ENCODE measurements at regions not wholly inside any gene's neighbourhood (a gene's known extent, or its start where the extent isn't known, plus 50 kb on each side); places are given as distances from the start of the nearest gene placed in this dataset.

DNA sequence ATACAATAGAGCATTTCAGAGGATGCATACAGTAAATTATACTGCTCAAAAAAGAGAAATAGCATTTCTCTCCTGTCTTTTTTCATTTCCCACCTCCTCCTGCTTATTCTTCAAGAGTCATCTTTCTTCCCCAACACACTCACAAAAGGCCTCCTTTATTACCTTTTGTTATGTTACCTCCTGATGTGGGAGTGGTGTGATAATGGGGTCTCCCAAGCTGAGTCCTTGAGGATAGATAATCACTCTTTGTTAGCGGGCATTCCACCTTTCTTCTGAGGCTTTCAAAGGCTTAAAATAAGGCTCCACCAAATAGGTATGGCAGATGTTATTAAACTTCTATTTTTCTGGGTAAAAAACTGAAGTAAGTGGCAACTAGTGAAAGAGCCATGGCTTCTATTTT is 159.8 kb downstream of the CPEB2 start:
- no peak for DNase-seq
- H3K36me3 Mint-ChIP-seq (ENCODE audit: unreplicated experiment) = no peaks in the 10 kb centered on the region
- TF ChIP-seq, protein P1, sequence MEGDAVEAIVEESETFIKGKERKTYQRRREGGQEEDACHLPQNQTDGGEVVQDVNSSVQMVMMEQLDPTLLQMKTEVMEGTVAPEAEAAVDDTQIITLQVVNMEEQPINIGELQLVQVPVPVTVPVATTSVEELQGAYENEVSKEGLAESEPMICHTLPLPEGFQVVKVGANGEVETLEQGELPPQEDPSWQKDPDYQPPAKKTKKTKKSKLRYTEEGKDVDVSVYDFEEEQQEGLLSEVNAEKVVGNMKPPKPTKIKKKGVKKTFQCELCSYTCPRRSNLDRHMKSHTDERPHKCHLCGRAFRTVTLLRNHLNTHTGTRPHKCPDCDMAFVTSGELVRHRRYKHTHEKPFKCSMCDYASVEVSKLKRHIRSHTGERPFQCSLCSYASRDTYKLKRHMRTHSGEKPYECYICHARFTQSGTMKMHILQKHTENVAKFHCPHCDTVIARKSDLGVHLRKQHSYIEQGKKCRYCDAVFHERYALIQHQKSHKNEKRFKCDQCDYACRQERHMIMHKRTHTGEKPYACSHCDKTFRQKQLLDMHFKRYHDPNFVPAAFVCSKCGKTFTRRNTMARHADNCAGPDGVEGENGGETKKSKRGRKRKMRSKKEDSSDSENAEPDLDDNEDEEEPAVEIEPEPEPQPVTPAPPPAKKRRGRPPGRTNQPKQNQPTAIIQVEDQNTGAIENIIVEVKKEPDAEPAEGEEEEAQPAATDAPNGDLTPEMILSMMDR (IDR thresholded peaks at IDR 0.05; ENCODE audit: partially characterized antibody, unreplicated experiment) = no peak
- peaks cover 3% of the 10 kb centered on the region for H3K4me1 Mint-ChIP-seq (ENCODE audit: low read depth, unreplicated experiment)
- H3K9me3 Mint-ChIP-seq (ENCODE audit: unreplicated experiment) = no peaks in the 10 kb centered on the region
- no peak overlapping the region for H3K27ac Mint-ChIP-seq (ENCODE audit: unreplicated experiment)
- H3K27me3 Mint-ChIP-seq (ENCODE audit: unreplicated experiment) = peaks cover 2% of the 10 kb centered on the region
- no peak overlapping the region for H3K4me3 Mint-ChIP-seq (ENCODE audit: unreplicated experiment)

DNA sequence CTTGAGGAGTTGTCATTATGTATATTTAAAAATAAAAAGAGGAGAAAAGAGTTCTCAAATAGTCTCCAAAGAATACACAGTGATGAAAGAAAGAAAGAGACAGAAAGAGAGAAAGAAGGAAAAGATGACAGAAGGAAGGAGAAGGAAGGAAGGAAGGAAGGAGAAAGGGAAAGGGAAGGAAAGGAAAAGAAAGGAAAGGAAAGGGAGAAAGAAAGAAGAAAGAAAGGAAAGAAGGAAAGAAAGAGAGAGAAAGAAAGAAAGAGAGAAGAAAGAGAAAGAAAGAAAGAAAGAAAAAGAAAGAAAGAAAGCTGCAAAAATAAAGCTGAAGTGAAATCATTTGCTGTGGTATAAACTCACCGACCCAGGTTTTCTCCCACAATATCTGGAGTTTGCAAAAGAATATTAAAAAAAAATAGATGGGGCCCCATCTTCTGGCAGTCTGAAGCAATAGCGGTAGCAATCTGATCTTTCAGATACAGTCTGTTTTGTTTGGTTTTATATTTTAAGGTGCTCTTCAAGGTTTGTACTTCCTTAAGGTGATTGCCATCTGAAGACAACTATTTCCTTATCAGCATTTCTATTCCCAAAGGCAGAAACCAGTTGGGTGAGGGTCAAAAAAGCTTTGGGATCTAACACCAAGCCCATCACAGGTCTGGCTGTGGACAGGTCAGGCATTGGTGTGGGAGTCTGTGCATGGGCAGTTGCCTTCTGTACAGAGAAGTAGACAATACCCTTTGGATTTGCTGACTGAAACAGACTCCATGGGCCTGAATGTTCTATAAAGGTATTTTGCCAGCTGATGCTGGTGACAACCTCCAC is 160.4 kb downstream of the CPEB2 start:
- H3K9me3 Mint-ChIP-seq (ENCODE audit: unreplicated experiment) = no peaks in the 10 kb centered on the region
- H3K36me3 Mint-ChIP-seq (ENCODE audit: unreplicated experiment) = no peaks in the 10 kb centered on the region
- no peak overlapping the region for H3K4me3 Mint-ChIP-seq (ENCODE audit: unreplicated experiment)
- H3K27ac Mint-ChIP-seq (ENCODE audit: unreplicated experiment) = no peak overlapping the region
- H3K4me1 Mint-ChIP-seq (ENCODE audit: low read depth, unreplicated experiment) = peaks cover 5% of the 10 kb centered on the region
- H3K27me3 Mint-ChIP-seq (ENCODE audit: unreplicated experiment) = peaks cover 2% of the 10 kb centered on the region
- TF ChIP-seq, protein P1 (IDR thresholded peaks at IDR 0.05; ENCODE audit: partially characterized antibody, unreplicated experiment) = no peak
- DNase-seq = no peak

DNA sequence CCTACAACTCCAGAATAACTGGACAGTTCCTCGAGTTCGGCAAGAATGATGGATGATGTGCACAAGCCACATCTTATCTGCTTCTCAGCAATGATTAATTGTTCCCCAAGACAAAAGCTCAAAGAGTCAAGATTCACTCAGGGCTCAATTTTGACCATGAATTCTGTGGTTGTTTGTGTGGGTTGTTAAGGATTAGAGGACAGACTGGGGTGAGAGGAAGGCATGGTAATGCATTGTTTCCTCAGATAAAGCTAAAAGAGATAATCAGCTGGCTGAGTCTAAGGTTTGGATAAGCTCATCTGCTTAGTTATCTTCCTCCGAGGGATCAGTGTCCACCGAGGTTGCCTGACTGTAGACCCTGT is 161.0 kb downstream of the CPEB2 start:
- DNase-seq = no peak
- Mint-ChIP-seq H3K27ac (ENCODE audit: unreplicated experiment) (no peak overlapping the region), H3K36me3 (ENCODE audit: unreplicated experiment) (no peaks in the 10 kb centered on the region), H3K9me3 (ENCODE audit: unreplicated experiment) (no peaks in the 10 kb centered on the region), H3K27me3 (ENCODE audit: unreplicated experiment) (peaks cover 2% of the 10 kb centered on the region), H3K4me1 (ENCODE audit: low read depth, unreplicated experiment) (peaks cover 6% of the 10 kb centered on the region), H3K4me3 (ENCODE audit: unreplicated experiment) (no peak overlapping the region)
- TF ChIP-seq, protein P1 (IDR thresholded peaks at IDR 0.05; ENCODE audit: partially characterized antibody, unreplicated experiment) = no peak

DNA sequence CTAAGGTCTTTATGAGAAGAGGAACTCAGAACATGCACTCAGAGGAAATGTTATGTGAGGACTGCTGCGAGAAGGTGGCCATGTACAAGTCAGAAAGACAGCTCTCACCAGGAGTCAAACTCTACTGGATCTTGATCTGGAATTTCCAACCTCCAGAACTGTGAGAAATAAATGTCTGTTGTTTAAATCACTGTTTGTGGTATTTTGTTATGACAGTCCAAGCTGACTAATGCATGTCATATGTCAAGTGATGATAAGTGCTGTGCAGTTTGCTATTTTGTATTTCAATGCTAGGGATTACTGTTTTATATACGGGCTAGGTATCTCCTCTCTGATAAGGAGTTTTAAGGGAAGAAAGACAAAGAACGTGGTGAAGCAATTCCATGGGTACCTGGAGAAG is 162.3 kb downstream of the CPEB2 start:
- DNase-seq = no peak
- H3K27me3 Mint-ChIP-seq (ENCODE audit: unreplicated experiment) = peaks cover 2% of the 10 kb centered on the region
- no peaks in the 10 kb centered on the region for H3K9me3 Mint-ChIP-seq (ENCODE audit: unreplicated experiment)
- peaks cover 5% of the 10 kb centered on the region for H3K4me1 Mint-ChIP-seq (ENCODE audit: low read depth, unreplicated experiment)
- no peaks in the 10 kb centered on the region for H3K36me3 Mint-ChIP-seq (ENCODE audit: unreplicated experiment)
- H3K27ac Mint-ChIP-seq (ENCODE audit: unreplicated experiment) = no peak overlapping the region
- TF ChIP-seq, protein P1 (IDR thresholded peaks at IDR 0.05; ENCODE audit: partially characterized antibody, unreplicated experiment) = no peak
- no peak overlapping the region for H3K4me3 Mint-ChIP-seq (ENCODE audit: unreplicated experiment)

DNA sequence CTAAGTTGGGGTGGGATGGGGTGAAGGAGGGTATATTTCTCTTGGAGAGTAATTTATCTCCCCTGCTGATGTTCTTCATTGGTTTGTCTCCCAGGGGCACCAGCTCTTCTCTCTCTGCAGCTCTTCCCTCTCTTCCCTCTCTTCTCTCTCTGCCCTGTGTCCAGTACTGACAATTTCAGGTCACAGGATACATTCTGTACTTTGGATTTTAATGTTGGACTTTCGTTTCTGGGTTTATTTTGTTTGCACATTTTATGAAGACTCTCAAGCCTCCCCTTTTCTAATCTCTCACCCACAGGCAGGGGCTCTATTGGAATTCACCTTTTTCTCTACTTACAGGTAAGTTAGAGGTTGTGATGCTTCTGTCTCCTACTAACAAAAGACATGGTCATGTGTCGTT is 165.5 kb downstream of the CPEB2 start:
- H3K9me3 Mint-ChIP-seq (ENCODE audit: unreplicated experiment) = peaks cover 8% of the 10 kb centered on the region
- no peaks in the 10 kb centered on the region for H3K27me3 Mint-ChIP-seq (ENCODE audit: unreplicated experiment)
- no peak overlapping the region for H3K4me3 Mint-ChIP-seq (ENCODE audit: unreplicated experiment)
- DNase-seq = no peak
- H3K36me3 Mint-ChIP-seq (ENCODE audit: unreplicated experiment) = peaks cover 9% of the 10 kb centered on the region
- peaks cover 11% of the 10 kb centered on the region for H3K4me1 Mint-ChIP-seq (ENCODE audit: low read depth, unreplicated experiment)
- H3K27ac Mint-ChIP-seq (ENCODE audit: unreplicated experiment) = no peak overlapping the region
- TF ChIP-seq, protein P1 (IDR thresholded peaks at IDR 0.05; ENCODE audit: partially characterized antibody, unreplicated experiment) = no peak

All from glutamatergic neuron (in vitro differentiated cells).